ENCODE measurements at regions not wholly inside any gene's neighbourhood (a gene's known extent, or its start where the extent isn't known, plus 50 kb on each side); places are given as distances from the start of the nearest gene placed in this dataset.
A peak's percentile ranks its signal among the peaks of the same experiment; 100 is the strongest.

- WGBS, result 50% methylated on average over 1 of the region's 1 CpG
Observed at GRCh38 chr14:101017209-101017608, 113.7 kb upstream of the RTL1 start.

GRCh38 chr14:101017806-101018560, 114.5 kb upstream of the RTL1 start:
- no peak for TF ChIP-seq POLR2A (IDR thresholded peaks at IDR 0.05)
- TF ChIP-seq, protein P1, sequence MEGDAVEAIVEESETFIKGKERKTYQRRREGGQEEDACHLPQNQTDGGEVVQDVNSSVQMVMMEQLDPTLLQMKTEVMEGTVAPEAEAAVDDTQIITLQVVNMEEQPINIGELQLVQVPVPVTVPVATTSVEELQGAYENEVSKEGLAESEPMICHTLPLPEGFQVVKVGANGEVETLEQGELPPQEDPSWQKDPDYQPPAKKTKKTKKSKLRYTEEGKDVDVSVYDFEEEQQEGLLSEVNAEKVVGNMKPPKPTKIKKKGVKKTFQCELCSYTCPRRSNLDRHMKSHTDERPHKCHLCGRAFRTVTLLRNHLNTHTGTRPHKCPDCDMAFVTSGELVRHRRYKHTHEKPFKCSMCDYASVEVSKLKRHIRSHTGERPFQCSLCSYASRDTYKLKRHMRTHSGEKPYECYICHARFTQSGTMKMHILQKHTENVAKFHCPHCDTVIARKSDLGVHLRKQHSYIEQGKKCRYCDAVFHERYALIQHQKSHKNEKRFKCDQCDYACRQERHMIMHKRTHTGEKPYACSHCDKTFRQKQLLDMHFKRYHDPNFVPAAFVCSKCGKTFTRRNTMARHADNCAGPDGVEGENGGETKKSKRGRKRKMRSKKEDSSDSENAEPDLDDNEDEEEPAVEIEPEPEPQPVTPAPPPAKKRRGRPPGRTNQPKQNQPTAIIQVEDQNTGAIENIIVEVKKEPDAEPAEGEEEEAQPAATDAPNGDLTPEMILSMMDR (IDR thresholded peaks at IDR 0.05), result no peak
- Histone ChIP-seq H3K27ac (no peak overlapping the region), H3K4me1 (no peaks in the 10 kb centered on the region), H3K9me3 (no peaks in the 10 kb centered on the region), H3K36me3 (no peaks in the 10 kb centered on the region), H3K4me3 (no peak overlapping the region), H3K27me3 (no peaks in the 10 kb centered on the region)
- WGBS, result 90% methylated on average over 13 of the region's 13 CpGs
- DNase-seq (ENCODE audit: low spot score in 2 of 2), result no peak

More at GRCh38 chr14:101017209-101017608, 113.7 kb upstream of the RTL1 start:
- Histone ChIP-seq H3K4me1 (no peaks in the 10 kb centered on the region), H3K36me3 (no peaks in the 10 kb centered on the region), H3K9me3 (no peaks in the 10 kb centered on the region), H3K4me3 (no peak overlapping the region), H3K27ac (no peak overlapping the region), H3K27me3 (no peaks in the 10 kb centered on the region)
- TF ChIP-seq, protein P1 (IDR thresholded peaks at IDR 0.05), result no peak
- TF ChIP-seq POLR2A (IDR thresholded peaks at IDR 0.05), result no peak
- TF ChIP-seq EP300 (IDR thresholded peaks at IDR 0.05), result no peak
- TF ChIP-seq POLR2AphosphoS5 (IDR thresholded peaks at IDR 0.05), result no peak
- no peak for DNase-seq (ENCODE audit: low spot score in 2 of 2)

DNA sequence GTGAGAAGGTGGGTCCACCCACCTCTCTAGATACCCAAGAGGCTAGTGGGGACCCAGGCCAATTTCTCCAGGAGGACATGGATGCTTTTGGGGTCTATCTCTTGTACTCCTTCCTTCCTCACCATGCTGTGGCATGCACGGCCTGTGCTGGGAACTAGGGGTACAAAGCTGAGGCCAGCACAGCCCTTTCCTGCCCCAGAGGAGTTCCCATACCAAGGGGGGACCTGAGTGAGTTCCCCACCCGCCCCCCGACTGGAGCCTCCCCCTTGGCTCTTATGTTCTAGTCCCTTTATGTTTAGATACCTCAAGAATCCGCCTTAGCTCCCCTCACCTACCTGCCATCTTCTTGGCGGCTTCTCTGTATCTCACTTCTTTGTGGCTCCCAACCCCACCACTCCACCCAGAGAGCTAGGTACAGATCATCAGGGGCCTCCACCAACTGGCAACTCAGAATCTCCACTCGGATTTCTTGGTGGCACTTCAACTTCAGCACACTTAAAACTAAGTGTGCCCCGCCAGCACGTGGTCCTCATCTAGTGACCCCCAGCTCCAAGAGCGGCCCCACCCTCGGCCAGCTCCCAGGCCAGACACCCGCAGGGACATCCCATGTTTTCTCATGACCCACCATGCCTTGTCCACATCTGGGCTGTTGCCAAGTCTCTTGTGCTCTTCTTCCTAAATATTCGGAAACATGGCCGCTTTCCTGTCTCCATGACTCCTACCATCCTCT, 115.2 kb upstream of the RTL1 start:
- Histone ChIP-seq H3K9me3 (no peaks in the 10 kb centered on the region), H3K27ac (no peak overlapping the region), H3K4me1 (no peaks in the 10 kb centered on the region), H3K4me3 (no peak overlapping the region), H3K27me3 (no peaks in the 10 kb centered on the region), H3K36me3 (no peaks in the 10 kb centered on the region)
- WGBS, result 95% methylated on average over 13 of the region's 13 CpGs
- TF ChIP-seq POLR2AphosphoS5 (IDR thresholded peaks at IDR 0.05), result no peak
- TF ChIP-seq, protein P1 (IDR thresholded peaks at IDR 0.05), result no peak
- no peak for TF ChIP-seq EP300 (IDR thresholded peaks at IDR 0.05)
- no peak for TF ChIP-seq POLR2A (IDR thresholded peaks at IDR 0.05)
- peak; percentile 49 to 53 for DNase-seq (ENCODE audit: low spot score in 2 of 2)

GRCh38 chr14:101019541-101019940, 116.0 kb upstream of the RTL1 start:
- 96% methylated on average over 2 of the region's 2 CpGs for WGBS
- H3K4me3 ChIP-seq, result no peak overlapping the region
- H3K27me3 ChIP-seq, result no peaks in the 10 kb centered on the region
- H3K9me3 ChIP-seq, result no peaks in the 10 kb centered on the region
- H3K36me3 ChIP-seq, result no peaks in the 10 kb centered on the region
- H3K4me1 ChIP-seq, result no peaks in the 10 kb centered on the region
- peak; percentile 19 to 23 for DNase-seq (ENCODE audit: low spot score in 2 of 2)
- H3K27ac ChIP-seq, result no peak overlapping the region
- no peak for TF ChIP-seq POLR2A (IDR thresholded peaks at IDR 0.05)
- no peak for TF ChIP-seq EP300 (IDR thresholded peaks at IDR 0.05)
- no peak for TF ChIP-seq POLR2AphosphoS5 (IDR thresholded peaks at IDR 0.05)
- TF ChIP-seq, protein P1 (IDR thresholded peaks at IDR 0.05), result no peak

DNA sequence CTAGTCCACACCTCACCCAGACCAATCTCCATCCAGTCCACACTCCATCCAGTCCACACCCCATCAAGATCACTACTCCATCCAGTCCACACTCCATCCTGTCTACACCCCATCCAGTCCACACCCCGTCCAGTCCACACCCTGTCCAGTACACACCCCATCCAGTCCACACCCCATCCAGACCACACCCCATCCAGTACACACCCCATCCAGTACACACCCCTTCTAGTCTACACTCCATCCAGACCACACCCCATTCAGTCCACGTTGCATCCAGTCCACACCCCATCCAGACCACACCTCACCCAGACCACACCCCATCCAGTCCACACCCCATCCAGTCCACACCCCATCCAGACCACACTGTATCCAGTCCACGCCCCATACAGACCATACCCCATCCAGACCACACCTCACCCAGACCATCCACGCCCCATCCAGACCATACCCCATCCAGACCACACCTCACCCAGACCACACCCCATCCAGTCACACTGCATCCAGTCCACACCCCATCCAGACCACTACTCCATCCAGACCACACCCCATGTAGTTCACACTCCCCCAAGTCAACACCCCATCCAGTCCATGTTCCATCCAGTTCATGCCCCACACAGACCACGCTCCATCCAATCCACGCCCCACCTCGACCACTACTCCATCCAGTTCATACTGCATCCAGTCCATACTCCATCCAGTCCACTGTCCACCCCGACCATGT, 116.6 kb upstream of the RTL1 start:
- Histone ChIP-seq H3K4me3 (no peak overlapping the region), H3K27ac (no peak overlapping the region), H3K36me3 (no peaks in the 10 kb centered on the region), H3K4me1 (no peaks in the 10 kb centered on the region), H3K27me3 (no peaks in the 10 kb centered on the region), H3K9me3 (no peaks in the 10 kb centered on the region)
- peak; percentile 37 to 50 for DNase-seq (ENCODE audit: low spot score in 2 of 2)
- WGBS, result 87% methylated on average over 8 of the region's 8 CpGs
- TF ChIP-seq, protein P1 (IDR thresholded peaks at IDR 0.05), result no peak
- no peak for TF ChIP-seq POLR2A (IDR thresholded peaks at IDR 0.05)
- no peak for TF ChIP-seq EP300 (IDR thresholded peaks at IDR 0.05)
- TF ChIP-seq POLR2AphosphoS5 (IDR thresholded peaks at IDR 0.05), result no peak

All from suprapubic skin (tissue), 4 donors.